Right renal pelvis (tissue), 4 donors: ENCODE measurements at regions not wholly inside any gene's neighbourhood (a gene's known extent, or its start where the extent isn't known, plus 50 kb on each side); places are given as distances from the start of the nearest gene placed in this dataset.

Experiments used
- DNase-seq, 4 donors: peaks; one replicate each; pipeline ENCODE4 v3.0.0-alpha.2; 2013; ENCODE audit warnings: low read depth in 4 of 4, low spot score in 3 of 4, missing footprints in 1 of 4

- no peak for DNase-seq
These were observed 105.0 kb downstream of the ACER2 start for GRCh38 chr9:19513671-19514275.

DNA sequence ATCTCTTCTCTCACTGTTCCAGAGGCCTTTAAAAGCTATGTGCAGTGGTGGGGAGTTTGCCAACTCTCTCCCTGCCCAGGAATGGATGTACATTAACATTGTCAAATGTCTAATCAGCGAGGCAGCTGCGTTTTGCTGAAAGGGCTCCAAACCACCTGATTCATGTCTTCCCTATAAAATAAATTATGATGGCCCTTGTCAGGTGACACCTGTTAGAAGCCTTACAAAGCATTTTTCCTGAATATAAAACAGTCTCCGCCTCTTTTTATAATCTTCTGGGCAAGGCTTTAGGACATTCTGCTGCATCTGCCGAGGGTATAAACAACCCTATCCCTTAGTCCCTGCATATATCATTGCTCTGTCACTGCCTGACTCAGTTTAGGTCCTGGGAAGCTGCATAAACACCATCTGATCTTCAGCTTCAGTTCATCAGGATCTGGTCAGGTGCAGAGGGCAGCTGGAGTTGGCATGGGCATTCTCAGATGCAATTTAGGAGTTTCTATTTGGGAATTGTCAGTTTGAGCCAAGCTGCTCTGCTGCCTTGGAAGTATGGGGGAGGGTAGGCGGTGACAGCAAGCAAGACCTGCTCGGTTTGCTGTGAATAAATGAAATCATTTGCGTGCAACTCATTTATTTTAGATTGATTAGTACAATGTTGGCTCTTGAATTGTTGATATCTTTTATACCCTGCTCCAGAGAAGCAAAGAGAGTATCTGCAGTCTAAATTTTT, 103.5 kb downstream of the ACER2 start:
- DNase-seq: no peak

DNA sequence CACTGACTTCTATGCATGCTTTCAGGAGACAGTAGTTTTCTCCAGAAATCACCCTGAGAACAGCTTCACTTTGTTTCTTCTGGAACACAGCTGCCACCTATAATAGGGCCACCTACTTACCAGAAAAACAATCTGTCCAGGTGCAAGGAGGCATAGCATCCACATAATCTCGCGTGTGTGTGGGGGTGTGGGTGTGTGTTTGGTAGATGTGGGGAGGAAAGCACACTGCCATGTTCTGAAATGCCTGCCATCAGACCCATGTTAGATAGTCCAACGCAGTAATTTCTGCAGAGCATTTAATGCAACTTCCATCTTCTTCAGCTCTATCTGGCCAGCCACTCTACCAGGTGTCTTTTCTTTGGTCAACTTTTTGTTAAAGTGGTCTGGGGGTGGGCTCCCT, 102.9 kb downstream of the ACER2 start:
- no peak for DNase-seq

DNA sequence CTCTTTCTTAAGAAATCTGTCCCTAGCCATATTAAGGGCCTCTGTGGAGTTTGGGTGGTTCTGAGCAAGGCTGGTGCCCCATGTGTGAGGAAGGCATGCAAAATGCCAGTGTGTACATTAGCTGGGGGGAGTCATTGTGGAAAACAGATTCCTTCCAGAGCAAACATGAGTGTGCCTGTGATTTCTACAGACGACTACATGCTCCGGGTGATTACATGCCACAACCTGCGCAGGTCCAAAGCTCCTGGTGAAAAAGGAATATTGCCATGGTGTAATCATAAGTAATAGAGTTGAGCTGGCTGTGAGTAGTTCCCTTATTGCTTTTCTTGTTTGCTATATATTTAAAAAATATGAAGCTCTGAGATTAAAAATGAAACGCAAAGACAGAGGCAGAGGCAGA, 102.1 kb downstream of the ACER2 start:
- DNase-seq: no peak
